ENCODE measurements at regions not wholly inside any gene's neighbourhood (a gene's known extent, or its start where the extent isn't known, plus 50 kb on each side); places are given as distances from the start of the nearest gene placed in this dataset.

DNA sequence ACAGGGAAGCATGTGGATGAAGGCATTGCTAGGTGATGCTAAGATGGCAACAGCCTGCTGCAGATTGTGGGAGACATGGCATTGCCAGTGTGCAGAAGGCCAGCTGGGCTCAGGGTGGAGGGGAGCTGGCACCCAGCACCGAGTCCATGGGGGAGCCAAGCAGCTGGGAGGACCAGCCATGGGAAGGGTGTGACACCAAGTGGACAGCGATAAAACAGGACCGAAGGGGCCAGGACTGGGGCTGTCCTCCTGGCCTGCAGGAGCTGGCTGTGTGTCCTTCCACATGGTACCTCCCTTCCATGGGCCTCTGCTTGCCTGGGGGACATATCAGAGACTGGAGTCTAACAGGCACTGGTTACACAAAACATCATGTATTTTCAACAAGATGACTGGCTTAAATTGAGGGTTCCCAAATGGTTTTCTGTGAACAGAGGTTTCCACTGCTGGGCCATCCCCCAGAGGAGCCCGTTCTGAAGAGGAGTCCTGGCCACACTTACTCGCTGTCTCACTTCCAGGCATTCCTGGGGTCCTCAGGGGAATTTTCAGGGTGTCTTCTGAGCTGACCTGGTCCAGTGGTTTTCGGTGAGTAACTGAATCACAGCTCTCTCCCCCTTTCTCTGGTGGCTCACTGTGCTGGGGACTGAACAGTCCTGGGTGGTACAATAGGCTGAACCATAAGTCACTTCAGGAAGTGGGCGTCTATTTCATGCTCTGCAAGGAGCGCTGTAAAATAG is 60.4 kb upstream of the TNP1 start:
- no peak overlapping the region for H3K4me3 ChIP-seq
- no peak overlapping the region for H3K27ac ChIP-seq
- TF ChIP-seq, protein P1, sequence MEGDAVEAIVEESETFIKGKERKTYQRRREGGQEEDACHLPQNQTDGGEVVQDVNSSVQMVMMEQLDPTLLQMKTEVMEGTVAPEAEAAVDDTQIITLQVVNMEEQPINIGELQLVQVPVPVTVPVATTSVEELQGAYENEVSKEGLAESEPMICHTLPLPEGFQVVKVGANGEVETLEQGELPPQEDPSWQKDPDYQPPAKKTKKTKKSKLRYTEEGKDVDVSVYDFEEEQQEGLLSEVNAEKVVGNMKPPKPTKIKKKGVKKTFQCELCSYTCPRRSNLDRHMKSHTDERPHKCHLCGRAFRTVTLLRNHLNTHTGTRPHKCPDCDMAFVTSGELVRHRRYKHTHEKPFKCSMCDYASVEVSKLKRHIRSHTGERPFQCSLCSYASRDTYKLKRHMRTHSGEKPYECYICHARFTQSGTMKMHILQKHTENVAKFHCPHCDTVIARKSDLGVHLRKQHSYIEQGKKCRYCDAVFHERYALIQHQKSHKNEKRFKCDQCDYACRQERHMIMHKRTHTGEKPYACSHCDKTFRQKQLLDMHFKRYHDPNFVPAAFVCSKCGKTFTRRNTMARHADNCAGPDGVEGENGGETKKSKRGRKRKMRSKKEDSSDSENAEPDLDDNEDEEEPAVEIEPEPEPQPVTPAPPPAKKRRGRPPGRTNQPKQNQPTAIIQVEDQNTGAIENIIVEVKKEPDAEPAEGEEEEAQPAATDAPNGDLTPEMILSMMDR (IDR thresholded peaks at IDR 0.05) = no peak
- DNase-seq (ENCODE audit: low spot score) = no peak

DNA sequence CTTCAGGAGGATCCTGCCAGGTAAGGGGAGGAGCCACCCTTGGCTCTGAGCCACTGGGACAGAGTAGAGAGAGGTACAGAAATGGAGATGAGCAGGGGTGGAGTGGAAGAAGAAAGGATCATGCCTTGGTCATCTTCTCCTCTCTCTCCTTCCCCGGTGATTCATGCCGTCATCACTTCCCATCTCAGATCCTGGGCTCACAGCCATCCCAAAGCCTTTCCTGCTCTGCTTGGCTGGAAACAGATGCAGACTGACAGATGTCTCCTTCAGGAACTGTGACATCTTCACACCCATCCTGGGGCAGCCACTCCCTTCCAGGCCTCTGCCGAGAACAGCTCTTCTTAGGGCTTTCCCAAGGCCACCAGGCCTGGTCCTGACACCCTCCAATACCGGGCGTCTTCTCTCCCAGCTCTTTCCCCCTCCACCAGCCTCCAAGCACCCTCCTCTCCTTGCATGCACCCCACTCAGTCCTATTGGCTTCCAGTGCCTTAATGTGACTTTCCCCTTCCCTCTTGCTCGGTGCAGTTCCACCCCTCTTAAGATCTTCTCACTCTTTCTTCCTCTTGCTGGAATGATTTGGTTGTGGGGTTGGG is 58.3 kb upstream of the TNP1 start:
- no peak overlapping the region for H3K27ac ChIP-seq
- H3K4me3 ChIP-seq = no peak overlapping the region
- TF ChIP-seq, protein P1 (IDR thresholded peaks at IDR 0.05) = no peak
- no peak for DNase-seq (ENCODE audit: low spot score)

DNA sequence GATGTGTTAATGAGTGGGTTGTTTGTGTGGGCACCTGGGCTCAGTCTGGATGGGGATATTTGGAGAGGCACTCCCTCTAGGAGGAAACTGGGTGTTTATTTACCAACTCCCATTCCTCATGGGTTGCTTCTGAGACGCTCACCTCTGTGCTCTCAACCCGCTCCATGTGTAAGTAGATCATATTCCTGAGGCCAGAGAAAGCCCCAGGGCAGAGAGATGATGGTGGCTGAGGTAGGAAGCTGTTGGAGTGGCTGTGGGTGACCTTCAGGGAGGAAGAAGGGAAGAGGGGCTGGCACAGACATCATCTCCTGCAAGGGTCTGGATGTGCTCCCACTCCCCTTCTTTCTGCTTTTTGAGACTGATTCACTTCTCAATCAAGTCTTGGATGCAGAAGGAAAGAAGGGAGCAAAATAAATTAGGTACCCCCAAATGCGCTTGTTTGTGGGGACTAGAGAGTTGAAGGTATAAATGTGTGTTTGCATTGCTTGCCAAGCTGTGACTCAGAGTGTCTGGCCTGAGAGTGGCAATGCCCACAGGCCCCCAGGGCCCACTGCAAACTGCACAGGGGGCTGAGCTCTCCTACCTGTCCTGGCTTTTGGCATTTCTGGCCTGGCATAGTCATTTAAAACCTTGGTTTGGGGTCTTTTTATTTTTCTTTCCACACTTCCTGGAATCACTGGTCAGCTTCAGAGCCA is 57.2 kb upstream of the TNP1 start:
- H3K27ac ChIP-seq = no peak overlapping the region
- no peak overlapping the region for H3K4me3 ChIP-seq
- TF ChIP-seq, protein P1 (IDR thresholded peaks at IDR 0.05) = no peak
- DNase-seq (ENCODE audit: low spot score) = no peak

DNA sequence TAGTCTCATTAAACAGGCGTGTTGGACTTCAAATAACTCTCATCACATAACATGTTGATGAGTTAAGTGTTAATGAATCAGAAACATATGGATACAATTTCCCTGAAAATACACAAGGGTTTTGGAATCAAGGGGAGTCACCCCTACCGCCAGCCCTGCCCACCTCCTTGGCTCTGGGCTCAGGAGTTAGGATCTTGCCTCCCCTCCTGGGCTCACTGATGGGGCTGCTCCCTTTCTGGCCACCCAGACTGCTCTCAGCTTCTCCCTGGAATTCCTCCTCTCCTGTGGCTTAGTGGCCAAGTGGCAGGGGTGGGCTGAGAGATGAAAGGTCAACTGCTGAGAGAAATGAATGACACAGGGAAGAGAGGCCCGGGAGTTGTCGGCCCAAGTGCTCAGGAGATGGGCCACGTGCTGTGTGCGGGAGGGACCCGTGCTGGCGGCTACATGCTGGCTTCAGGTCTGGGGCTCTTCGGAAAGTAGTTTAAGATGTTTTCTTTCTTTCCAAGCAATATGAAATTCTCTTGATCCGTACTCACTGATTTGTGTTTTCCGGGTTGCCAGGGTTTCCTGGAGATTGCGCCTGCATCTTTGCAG is 55.8 kb upstream of the TNP1 start:
- DNase-seq (ENCODE audit: low spot score) = no peak
- Histone ChIP-seq H3K4me3 (no peak overlapping the region), H3K27ac (peak overlapping the region in 1 of 2 donors; percentile 16)
- TF ChIP-seq, protein P1 (IDR thresholded peaks at IDR 0.05) = no peak

DNA sequence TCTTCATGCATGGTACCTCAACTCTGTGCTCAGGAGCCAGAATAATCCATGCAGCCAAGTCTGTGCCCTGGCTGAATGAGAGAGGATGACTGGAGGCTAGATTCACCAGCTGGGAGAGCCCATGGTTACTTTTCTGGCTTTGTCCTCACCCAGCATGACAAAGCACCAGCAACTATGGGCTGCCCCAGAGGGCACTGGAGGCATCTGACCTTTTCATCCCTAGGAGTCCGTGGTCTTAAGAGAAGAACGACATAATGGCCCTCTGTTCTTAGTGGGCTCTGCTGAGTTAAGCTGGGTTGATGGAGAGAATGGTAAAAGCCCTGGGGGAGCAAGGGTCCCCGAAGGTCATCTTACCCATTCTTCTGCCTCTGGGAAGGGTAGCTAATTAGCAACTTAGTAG is 54.6 kb upstream of the TNP1 start:
- H3K27ac ChIP-seq = no peak overlapping the region

DNA sequence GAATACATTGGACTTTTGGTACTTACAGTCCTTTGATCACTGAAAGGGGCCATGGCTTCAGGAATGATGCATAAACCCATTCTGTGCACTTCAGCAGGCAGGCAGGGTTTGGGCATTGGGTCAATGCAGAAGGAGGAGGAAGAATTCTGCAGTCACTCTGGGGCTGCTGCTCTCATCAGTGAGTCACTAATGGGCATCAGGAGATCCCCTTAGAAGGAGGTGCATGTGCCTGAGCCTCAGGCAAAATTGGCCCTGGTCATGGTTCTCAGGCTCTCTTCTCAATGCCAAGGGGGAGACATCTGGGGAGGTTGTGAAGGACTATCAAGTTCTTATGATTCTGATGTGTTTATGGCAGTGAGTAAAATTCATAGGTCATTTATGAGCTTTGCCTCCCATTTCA is 52.0 kb upstream of the TNP1 start:
- no peak for DNase-seq (ENCODE audit: low spot score)
- Histone ChIP-seq H3K4me3 (no peak overlapping the region), H3K27ac (no peak overlapping the region)
- TF ChIP-seq, protein P1 (IDR thresholded peaks at IDR 0.05) = no peak

More for the DNA sequence above, 54.6 kb upstream of the TNP1 start:
- TF ChIP-seq, protein P1 (IDR thresholded peaks at IDR 0.05) = no peak
- DNase-seq (ENCODE audit: low spot score) = no peak
- no peak overlapping the region for H3K4me3 ChIP-seq

All from coronary artery (tissue), 2 donors.